Activated T-helper 2 cell treated with anti-CD3 and anti-CD28 coated beads, Interferon-gamma antibody, Interleukin-2, Interleukin-4, amounts not matched to agents 10 μg/mL and 5 μg/mL and 100 μg/mL, durations not matched to agents 14 hours and 24 hours and 36 hours (primary cell): ENCODE measurements at regions not wholly inside any gene's neighbourhood (a gene's known extent, or its start where the extent isn't known, plus 50 kb on each side); places are given as distances from the start of the nearest gene placed in this dataset.
A peak's percentile ranks its signal among the peaks of the same experiment; 100 is the strongest.
"Not testable (repeated sequence)": the region's sequence is repeated elsewhere in the genome, so short reads cannot be mapped to it uniquely, and the experiment has no call there.

Source experiments
- DNase-seq: peaks from one replicate; pipeline ENCODE4 v3.0.0; 2021; ENCODE audit warnings: low spot score
- H3K27ac Mint-ChIP-seq: one replicate; pipeline ENCODE4 v1.8.0; 2021; ENCODE audit warnings: mixed read lengths
- H3K27me3 Mint-ChIP-seq: one replicate; pipeline ENCODE4 v1.8.0; 2021; ENCODE audit warnings: low read depth, mixed read lengths
- H3K36me3 Mint-ChIP-seq: one replicate; pipeline ENCODE4 v1.8.0; 2021; ENCODE audit warnings: low read depth, mixed read lengths
- H3K4me1 Mint-ChIP-seq: one replicate; pipeline ENCODE4 v1.8.0; 2021; ENCODE audit warnings: low read depth, mixed read lengths
- H3K4me3 Mint-ChIP-seq: one replicate; pipeline ENCODE4 v1.8.0; 2021; ENCODE audit warnings: low read depth, mild to moderate bottlenecking, moderate library complexity, mixed read lengths
- H3K9me3 Mint-ChIP-seq: one replicate; pipeline ENCODE4 v1.8.0; 2021; ENCODE audit warnings: mixed read lengths
- intact Hi-C: fragments of 100-400 bp; cut with micrococcal nuclease; formaldehyde crosslinking; loops from one replicate; pipeline ENCODE4 v1.15.1; 2023

DNA sequence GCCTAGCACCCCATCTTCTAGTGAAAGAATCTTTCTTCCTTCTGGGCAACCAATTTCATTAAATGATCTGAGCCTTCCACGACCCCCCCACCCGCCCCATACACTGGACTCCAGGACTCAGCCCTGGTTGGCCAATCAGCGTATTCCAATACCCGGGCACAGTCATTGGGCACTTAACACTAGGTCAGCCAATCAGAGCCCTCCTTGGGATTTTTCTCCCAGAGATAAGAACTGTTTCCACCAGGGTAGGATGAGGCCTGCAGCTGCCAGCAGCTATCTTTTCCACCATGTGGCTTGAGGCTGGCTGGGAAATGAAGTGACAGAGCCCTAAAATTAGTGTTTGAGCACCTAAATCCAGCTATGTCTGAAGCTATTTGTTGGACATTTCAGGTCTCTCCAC lies 418.8 kb downstream of the BCOR start:
- Mint-ChIP-seq H3K27ac (no peak overlapping the region), H3K36me3 (no peaks in the 10 kb centered on the region), H3K4me1 (no peaks in the 10 kb centered on the region), H3K4me3 (no peak overlapping the region), H3K27me3 (no peaks in the 10 kb centered on the region), H3K9me3 (no peaks in the 10 kb centered on the region)
- DNase-seq: no peak
- intact Hi-C loops: no loop called here

DNA sequence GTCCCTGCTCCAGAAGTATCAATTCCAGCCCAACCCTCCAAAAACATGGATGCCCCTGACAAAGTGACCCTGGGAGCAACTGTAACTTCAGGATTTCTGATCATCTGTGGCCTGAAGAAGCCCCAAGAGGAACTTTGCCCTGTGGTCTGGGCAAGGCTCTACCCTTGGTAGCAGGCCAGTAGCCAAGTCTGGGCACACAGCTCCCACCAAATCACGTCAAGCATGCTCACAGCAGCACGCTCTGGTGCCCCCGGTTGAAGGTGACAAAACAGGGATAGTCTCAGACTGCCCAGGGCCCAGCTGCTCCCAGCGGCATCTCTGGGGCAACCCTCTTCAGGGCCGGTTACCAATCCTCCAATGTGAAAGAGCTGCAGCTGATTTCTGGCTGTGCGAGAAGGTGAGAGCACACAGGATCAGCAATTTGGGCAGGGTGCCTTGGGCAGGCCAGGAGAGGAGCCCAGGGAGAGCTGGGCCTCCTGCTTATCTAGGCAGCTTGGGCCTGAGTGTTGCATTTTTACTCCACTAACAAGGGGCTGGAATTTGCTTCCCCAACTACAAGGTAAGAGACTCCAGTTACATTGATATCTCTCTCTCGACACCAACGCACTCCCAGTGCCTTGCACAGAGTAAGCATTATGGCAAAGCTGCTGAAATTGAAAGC lies 418.1 kb downstream of the BCOR start:
- H3K9me3 Mint-ChIP-seq: no peaks in the 10 kb centered on the region
- H3K36me3 Mint-ChIP-seq: no peaks in the 10 kb centered on the region
- H3K4me3 Mint-ChIP-seq: no peak overlapping the region
- intact Hi-C loops: no loop called here
- H3K4me1 Mint-ChIP-seq: no peaks in the 10 kb centered on the region
- no peaks in the 10 kb centered on the region for H3K27me3 Mint-ChIP-seq
- no peak overlapping the region for H3K27ac Mint-ChIP-seq
- DNase-seq: no peak

DNA sequence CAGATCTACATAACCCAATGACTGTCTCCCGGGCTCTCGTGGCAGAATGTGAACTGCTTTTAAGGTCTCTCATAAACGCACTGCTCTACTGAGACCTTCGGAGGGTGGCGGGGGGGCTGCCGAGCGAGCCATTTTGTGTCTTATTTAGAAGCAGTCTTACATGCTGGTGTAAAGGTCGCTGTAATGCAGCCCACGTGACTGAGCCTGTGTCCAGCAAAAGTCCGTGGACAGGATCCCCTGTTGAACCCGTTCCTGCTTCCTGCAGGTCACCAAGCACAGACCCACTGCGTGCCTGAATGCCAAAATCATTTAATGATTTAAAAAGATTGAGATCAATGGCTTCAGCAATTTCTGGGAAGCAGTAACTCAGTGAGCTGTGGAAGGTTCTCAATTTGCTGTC lies 415.9 kb downstream of the BCOR start:
- intact Hi-C loops: no loop called here
- H3K4me3 Mint-ChIP-seq: no peak overlapping the region
- no peaks in the 10 kb centered on the region for H3K36me3 Mint-ChIP-seq
- no peak for DNase-seq
- H3K27ac Mint-ChIP-seq: no peak overlapping the region
- no peaks in the 10 kb centered on the region for H3K4me1 Mint-ChIP-seq
- peaks cover 6% of the 10 kb centered on the region for H3K27me3 Mint-ChIP-seq
- no peaks in the 10 kb centered on the region for H3K9me3 Mint-ChIP-seq

DNA sequence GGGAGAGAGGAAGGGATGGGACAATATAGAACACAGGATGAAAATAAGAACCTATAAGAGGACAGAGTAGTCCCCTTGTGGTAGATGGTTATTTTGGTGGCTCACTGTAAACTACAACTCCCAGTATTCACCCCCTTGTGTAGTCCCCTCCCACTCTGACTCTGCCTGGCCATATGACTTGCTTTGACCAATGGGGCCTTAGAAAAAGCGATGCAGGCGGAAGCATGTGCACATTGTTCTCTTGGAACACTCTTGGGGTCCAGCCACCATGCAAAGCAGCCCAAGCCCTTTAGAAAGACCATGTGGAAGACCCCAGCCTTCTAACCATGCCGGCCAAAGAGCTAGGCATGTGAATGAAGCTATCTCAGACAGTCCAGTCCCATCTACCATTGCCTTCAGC lies 415.0 kb downstream of the BCOR start:
- Mint-ChIP-seq H3K9me3 (no peaks in the 10 kb centered on the region), H3K27me3 (peaks cover 6% of the 10 kb centered on the region), H3K4me1 (no peaks in the 10 kb centered on the region), H3K36me3 (no peaks in the 10 kb centered on the region), H3K4me3 (no peak overlapping the region), H3K27ac (no peak overlapping the region)
- DNase-seq: no peak
- intact Hi-C loops: no loop called here

DNA sequence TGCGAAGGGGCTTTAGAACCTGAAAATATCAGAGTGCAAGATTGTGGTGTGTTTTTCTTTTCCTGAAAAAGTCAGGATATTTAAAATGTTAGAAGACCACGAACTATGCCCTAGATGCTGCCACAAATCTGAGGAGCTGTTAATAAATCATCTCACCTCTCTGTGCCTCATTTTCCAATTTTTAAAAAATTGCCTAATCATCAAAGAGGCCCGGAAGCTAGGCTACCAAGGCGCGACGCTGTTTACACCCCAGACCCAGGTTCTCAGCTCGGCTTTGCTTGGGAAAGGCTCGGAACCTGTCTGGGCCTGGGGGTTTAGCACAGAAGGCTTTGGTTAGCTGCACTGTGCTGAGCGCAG lies 409.6 kb downstream of the BCOR start:
- H3K4me3 Mint-ChIP-seq: no peak overlapping the region
- no peaks in the 10 kb centered on the region for H3K36me3 Mint-ChIP-seq
- intact Hi-C loops: no loop called here

DNA sequence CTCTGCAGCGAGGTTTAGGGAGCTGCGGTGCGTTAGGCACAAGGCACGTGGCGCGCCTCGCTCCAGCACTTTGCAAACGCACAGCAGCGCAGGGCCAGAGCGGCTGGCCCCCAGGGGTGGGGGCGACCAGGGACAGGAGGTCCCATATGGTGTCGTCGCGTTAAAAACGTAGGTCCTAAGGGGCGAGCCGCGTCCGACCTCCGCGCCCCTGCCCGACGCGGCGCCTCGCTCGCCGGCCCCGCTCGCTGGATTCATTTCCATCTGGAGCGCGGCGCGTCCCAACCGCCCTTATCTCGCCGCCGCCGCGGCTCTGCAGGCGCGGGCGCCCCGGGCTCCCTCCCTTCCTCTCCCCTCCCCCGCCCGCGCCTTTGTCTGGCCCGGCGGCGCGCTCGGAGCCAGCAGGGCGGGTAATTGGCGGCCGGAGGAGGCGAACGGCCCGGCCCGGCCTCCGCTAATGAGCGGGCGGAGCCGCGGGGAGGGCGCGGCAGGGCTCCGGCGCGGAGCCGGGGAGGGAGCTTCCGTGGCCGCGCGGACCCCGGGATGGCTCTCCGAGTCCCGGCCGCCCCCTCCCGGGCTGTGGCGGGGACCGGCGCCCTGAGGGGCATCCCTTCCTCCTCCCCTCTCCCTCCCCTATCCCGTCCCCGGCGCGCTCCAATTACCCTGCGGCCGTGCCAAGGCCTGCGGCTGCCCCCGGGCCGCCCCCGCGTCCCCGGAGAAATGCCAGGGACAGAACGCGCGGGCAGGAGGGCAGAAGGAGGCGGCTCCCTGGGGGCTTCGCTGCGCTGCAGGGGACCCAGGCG lies 409.0 kb downstream of the BCOR start:
- Mint-ChIP-seq H3K27ac (no peak overlapping the region), H3K36me3 (no peaks in the 10 kb centered on the region), H3K9me3 (no peaks in the 10 kb centered on the region), H3K4me1 (no peaks in the 10 kb centered on the region), H3K4me3 (no peak overlapping the region), H3K27me3 (peaks cover 29% of the 10 kb centered on the region)
- intact Hi-C loops: no loop called here
- peak; percentile 7 for DNase-seq

More for the DNA sequence above, 409.6 kb downstream of the BCOR start:
- no peaks in the 10 kb centered on the region for H3K4me1 Mint-ChIP-seq
- H3K9me3 Mint-ChIP-seq: no peaks in the 10 kb centered on the region
- H3K27ac Mint-ChIP-seq: no peak overlapping the region
- no peak for DNase-seq
- peaks cover 29% of the 10 kb centered on the region for H3K27me3 Mint-ChIP-seq

DNA sequence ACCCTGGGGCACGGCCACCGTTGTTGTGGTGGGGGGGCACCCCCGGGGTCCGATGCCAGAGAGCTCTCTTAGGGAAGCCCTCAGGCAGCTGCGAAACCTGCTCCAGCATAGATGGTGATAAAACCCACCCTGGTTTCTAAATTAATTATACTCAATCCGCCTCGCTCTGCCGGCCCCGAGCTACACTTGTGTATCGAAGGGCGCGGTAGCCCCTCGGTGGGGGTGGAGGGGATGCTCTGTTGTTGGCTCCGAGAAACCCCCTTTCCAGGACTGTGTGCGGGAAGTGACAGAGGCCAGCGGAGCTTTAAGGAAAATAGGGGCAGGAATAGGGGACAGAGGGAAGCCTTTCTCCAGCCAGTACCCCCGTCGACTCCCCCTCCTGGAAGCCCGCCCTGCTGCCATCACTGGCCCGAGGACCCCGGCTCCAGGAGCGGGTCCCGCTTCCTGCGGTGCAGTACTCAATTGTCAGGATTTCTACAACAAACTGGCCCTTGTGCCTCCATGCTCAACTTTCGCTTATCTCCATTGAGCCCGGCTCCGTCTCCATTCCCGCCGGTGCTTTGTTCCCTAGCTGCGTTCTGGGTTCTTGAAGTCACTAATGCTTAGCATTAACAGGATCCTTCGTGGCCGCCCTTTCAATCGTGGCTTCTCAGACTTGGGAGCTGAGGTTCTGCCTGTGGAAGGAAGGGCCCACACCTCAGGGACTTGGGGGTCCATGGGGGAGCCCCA lies 408.2 kb downstream of the BCOR start:
- Mint-ChIP-seq H3K9me3 (no peaks in the 10 kb centered on the region), H3K36me3 (no peaks in the 10 kb centered on the region), H3K27ac (no peak overlapping the region), H3K4me3 (peak overlapping the region; percentile 17), H3K27me3 (peaks cover 34% of the 10 kb centered on the region), H3K4me1 (no peaks in the 10 kb centered on the region)
- intact Hi-C loops: no loop called here
- DNase-seq: no peak

DNA sequence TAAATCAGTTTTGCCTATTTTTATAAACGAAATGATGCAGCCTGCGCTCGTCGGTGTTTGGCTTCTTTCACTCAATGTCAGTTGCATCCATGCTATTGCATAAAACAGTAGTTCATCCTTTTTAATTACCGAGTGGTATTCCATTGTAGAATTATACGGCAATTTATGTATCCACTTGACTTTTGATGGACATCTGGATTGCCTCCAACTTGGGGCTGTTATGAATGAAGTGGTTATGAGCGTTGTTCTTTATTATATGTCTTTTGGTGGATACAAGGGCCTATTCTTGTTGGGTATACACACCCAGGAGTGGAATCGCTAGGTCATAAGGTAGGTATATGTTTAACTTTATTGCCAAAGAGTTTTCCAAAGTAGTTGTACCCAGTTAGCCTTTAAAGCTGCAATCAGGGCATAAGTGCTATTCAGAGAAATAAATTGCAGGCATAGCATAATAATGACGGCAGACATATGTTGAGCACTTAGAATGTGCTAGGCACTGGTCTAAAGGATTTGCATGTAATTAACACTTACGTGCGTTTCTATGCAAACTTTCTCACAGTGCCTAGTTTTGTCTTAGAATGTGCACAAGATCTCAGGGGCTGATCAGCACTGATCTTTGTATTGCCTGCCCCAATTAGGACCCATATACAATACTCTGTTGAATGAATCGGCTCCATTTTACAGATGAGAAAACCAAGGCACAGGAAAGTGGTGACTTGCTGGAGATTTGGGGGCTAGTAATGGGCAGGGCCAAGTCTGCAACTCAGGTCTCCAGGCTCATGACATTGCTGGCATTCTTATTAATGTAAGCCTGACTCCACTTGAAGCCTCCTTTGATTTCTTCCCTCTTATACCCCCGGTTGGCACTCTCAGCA lies 407.0 kb downstream of the BCOR start:
- no peaks in the 10 kb centered on the region for H3K9me3 Mint-ChIP-seq
- no peaks in the 10 kb centered on the region for H3K4me1 Mint-ChIP-seq
- no peak for DNase-seq
- intact Hi-C loops: no loop called here
- H3K27me3 Mint-ChIP-seq: peaks cover 32% of the 10 kb centered on the region
- H3K36me3 Mint-ChIP-seq: no peaks in the 10 kb centered on the region
- no peak overlapping the region for H3K27ac Mint-ChIP-seq
- H3K4me3 Mint-ChIP-seq: peak overlapping the region; percentile 18

DNA sequence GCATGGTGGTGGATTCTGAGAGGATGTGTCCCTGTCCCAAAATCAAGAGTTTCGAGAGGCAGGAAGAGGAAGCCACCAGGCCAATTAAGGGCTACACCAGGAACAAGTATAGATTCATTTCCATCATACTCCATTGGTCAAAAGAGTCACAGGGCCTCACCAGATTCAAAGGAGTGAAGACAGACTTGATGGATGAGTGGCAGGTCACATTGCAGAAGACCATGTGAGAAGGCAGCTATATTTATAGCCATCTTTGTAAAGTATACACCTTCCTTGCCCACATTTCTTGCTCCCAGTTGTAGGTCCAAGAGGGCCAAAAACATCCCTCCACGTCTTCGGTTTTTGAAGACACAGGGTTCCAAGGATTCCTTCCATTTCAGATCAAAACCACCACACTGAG lies 406.0 kb downstream of the BCOR start:
- no peaks in the 10 kb centered on the region for H3K36me3 Mint-ChIP-seq
- no peak for DNase-seq
- H3K9me3 Mint-ChIP-seq: no peaks in the 10 kb centered on the region
- intact Hi-C loops: no loop called here
- H3K27ac Mint-ChIP-seq: no peak overlapping the region
- H3K4me3 Mint-ChIP-seq: no peak overlapping the region
- peaks cover 32% of the 10 kb centered on the region for H3K27me3 Mint-ChIP-seq
- H3K4me1 Mint-ChIP-seq: no peaks in the 10 kb centered on the region

DNA sequence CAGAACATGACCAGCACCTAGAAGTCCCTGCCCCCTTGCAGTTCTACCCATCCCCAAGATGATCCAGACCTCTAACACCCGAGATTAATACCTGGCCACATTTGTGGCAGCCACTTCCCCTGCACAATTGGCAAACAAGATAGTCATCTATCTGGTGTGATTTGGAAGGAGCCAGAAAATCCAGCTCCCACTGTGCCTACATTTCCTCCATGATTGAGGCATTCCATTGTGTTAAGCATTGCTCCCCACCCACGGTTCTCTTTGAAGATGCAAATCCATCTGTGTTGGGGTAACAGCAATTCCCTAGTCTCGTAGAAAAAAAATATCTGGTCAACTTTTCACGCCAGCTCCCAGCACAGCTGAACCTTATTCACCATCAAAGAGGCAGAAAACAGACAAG lies 405.0 kb downstream of the BCOR start:
- intact Hi-C loops: no loop called here
- Mint-ChIP-seq H3K27ac (no peak overlapping the region), H3K4me3 (no peak overlapping the region), H3K27me3 (peaks cover 32% of the 10 kb centered on the region), H3K4me1 (no peaks in the 10 kb centered on the region), H3K36me3 (no peaks in the 10 kb centered on the region), H3K9me3 (no peaks in the 10 kb centered on the region)
- DNase-seq: no peak

DNA sequence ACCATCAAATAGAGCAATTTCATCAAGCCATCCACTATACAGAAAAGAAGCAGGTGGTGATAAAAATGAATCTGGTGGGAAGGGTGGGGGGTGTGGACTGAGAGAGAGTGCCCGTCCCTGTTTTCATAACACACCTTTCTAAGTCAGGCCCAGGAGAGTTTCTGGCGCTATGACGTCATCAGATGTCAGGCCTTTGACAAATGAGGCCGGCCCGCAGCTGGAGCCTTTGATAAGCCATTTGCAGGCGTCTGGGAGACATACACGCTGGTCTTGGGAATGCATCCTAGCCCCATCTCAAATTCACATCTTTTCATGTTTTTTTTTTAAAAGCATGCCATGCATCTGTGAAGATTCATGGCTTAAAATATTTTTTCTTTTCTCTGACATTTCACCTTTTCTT lies 404.5 kb downstream of the BCOR start:
- Mint-ChIP-seq H3K4me3 (no peak overlapping the region), H3K27me3 (peaks cover 32% of the 10 kb centered on the region), H3K36me3 (no peaks in the 10 kb centered on the region), H3K4me1 (no peaks in the 10 kb centered on the region), H3K27ac (no peak overlapping the region), H3K9me3 (no peaks in the 10 kb centered on the region)
- intact Hi-C loops: no loop called here
- no peak for DNase-seq

DNA sequence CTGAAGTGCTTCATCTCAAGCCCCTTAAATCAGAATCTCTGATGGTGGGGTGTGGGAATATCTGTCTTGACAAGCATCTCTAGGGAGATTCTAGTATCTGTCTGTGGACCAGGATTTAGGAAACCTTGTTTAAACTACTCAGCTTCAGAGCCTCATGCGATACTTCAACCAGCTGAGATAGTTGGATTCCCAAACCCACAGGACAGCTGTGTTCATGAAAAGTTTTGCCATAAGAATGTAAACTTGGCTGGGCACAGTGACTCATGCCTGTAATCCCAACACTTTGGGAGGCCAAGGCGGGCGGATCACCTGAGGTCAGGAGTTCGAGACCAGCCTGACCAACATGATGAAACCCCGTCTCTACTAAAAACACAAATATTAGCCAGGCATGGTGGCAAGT lies 395.1 kb downstream of the BCOR start:
- H3K27ac Mint-ChIP-seq, H3K4me3 Mint-ChIP-seq, H3K36me3 Mint-ChIP-seq, intact Hi-C loops, H3K9me3 Mint-ChIP-seq, H3K27me3 Mint-ChIP-seq, H3K4me1 Mint-ChIP-seq, DNase-seq: not testable (repeated sequence)
